Epithelial cell of esophagus (primary cell): ENCODE measurements at regions not wholly inside any gene's neighbourhood (a gene's known extent, or its start where the extent isn't known, plus 50 kb on each side); places are given as distances from the start of the nearest gene placed in this dataset.

Experiments
- DNase-seq: peaks from one replicate; pipeline ENCODE4 v3.0.0; 2010; ENCODE audit warnings: low read depth
- H3K4me3 ChIP-seq: 2 replicates; pipeline ENCODE4 v1.5.1; 2011; ENCODE audit warnings: mild to moderate bottlenecking, low read length, control low read depth
- TF ChIP-seq, protein P1 (sequence below): IDR thresholded peaks from 2 replicates; pipeline ENCODE4 v1.5.1; 2011; ENCODE audit warnings: low read depth, mild to moderate bottlenecking, low read length, control low read depth, inconsistent platforms; ENCODE audit not compliant: insufficient read depth; ENCODE audit errors: missing control alignments

DNA sequence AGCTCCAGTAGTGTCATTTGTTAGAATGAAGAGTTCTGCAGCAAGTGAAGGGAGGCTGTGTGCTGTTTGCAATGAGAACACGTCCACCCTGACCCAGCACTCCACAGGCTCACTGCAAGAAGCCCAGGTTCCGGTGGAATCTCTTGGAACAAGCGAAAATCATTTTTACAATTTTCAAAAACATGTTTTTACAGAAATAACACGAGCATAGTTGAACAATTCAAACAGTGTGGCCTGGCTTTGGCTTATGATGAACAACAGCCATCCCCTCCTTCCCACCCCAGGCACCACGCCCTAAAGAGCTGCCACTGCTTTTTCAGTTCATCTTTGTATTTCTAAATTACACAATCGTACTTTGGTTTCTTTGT is 59.5 kb upstream of the KY start:
- no peak for DNase-seq
- no peak overlapping the region for H3K4me3 ChIP-seq
- TF ChIP-seq, protein P1, sequence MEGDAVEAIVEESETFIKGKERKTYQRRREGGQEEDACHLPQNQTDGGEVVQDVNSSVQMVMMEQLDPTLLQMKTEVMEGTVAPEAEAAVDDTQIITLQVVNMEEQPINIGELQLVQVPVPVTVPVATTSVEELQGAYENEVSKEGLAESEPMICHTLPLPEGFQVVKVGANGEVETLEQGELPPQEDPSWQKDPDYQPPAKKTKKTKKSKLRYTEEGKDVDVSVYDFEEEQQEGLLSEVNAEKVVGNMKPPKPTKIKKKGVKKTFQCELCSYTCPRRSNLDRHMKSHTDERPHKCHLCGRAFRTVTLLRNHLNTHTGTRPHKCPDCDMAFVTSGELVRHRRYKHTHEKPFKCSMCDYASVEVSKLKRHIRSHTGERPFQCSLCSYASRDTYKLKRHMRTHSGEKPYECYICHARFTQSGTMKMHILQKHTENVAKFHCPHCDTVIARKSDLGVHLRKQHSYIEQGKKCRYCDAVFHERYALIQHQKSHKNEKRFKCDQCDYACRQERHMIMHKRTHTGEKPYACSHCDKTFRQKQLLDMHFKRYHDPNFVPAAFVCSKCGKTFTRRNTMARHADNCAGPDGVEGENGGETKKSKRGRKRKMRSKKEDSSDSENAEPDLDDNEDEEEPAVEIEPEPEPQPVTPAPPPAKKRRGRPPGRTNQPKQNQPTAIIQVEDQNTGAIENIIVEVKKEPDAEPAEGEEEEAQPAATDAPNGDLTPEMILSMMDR = no peak

DNA sequence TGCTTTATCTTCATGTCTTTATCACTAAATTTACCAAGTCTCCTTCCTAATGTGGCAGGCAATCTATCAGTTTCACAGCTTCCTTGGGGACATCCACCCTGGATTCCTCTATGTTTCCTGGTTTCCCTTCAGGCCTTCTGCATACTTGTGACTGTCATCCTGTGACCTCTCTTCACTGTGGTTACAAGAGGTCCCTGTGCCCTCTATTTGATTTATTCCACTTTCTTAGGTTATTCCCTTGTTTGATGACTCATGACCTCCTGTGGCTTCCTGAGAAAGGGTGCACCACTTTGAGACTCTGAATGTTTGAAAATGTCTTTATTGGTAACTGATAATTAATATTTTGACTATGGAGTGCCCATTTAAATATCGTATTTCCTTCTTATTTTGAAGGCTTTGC is 60.5 kb upstream of the KY start:
- TF ChIP-seq, protein P1 = no peak
- H3K4me3 ChIP-seq = no peak overlapping the region
- no peak for DNase-seq

DNA sequence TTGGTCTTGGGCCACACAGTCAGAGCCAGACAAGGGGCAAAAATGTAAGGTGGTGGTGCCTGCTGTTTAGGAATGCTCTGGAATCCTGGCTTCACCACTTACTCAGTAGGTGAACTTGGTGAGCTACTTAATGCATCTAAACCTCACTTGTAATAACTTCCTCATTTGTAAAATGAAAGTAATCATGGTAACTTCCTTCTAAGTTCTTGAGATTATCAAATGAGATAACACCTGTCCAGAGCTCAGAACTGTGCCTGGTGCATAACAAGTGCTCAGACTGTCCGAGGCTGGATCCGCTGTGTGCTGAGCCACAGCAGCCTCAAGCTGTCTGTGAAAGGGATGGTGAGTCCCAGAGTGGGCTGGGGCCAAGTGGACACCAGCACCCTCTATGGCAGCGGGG is 62.8 kb upstream of the KY start:
- H3K4me3 ChIP-seq = no peak overlapping the region
- DNase-seq = no peak
- TF ChIP-seq, protein P1 = no peak

DNA sequence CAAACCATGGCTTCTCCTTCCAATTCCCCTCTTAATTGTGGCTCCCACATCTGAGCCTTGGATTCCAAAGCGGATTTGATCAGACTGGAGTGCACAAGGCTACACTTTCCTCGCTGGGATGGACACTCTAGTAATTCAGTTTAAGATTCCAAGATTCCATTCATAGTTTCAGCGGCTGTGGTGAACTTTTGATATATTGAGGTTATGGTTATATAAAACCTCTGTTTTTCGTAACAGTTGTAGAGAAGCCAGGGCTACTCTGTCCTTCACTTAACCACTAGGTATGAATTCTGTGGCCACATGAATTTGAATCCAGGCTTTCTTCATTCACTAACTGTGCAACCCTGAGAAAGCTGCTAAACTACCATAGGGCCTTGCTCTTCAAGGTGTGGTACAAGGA is 67.9 kb upstream of the KY start:
- no peak for DNase-seq
- TF ChIP-seq, protein P1 = no peak

DNA sequence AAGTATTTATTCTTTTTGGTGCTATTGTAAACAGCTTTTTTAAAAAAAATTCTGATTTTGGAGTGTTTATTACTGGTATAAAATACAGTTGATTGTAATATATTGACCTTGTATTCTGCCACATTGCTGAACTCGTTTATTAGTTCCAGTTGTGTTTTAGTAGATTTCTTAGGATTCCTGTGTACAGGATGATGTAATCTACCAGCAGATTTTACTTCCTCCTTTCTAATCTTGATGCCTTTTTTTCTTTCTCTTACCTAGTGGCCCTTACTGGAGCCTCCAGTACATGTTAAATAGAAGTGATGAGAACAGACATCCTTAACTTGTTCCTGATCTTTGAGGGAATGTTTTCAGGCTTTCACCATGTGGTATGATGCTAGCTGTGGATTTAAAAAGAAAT is 70.4 kb upstream of the KY start:
- TF ChIP-seq, protein P1 = no peak

More for the DNA sequence above, 67.9 kb upstream of the KY start:
- no peak overlapping the region for H3K4me3 ChIP-seq

DNA sequence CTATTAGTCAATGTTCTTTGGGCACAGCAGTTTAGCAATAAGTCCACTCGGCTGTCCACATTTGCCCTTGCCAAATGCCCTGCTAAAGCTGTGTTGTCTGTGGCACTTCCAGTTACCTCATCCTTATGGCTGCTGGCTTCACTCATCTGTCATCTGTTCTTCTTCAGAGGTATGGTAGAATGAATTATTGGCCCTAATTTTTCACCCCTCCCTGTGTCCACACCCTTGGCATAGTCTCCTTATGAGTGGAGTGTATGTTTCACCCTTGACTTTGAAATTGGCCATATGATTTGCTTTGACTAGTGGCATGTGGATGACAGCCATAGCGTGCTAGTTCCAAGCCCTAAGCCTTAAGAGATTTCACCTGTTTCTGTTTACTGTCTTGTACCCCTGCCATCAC is 72.1 kb upstream of the EPHB1 start:
- TF ChIP-seq, protein P1 = no peak
- no peak overlapping the region for H3K4me3 ChIP-seq
- DNase-seq = no peak

More for the DNA sequence above, 70.4 kb upstream of the KY start:
- DNase-seq = no peak
- H3K4me3 ChIP-seq = no peak overlapping the region

DNA sequence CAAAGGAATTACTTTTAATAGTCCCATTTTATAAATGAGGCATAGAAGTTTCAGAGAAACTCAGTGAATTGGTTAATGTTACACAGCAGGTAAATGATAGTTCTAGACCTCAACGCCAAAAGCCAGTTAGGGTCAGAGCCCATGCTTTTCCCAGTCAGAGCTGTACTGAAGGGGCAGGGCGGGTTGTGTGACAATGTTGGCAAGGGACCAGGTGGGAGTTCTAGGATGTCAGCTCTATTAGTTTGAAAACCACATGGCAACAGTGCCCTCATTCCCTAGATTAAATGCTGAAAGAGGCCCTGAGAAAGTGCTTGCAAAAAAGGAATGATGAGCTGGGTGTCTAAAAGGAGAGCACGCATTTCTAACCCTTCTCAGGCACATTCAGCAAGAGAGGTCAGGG is 65.4 kb upstream of the EPHB1 start:
- DNase-seq = no peak
- TF ChIP-seq, protein P1 = no peak

More for the DNA sequence above, 65.4 kb upstream of the EPHB1 start:
- H3K4me3 ChIP-seq = no peak overlapping the region
